ENCODE measurements at regions not wholly inside any gene's neighbourhood (a gene's known extent, or its start where the extent isn't known, plus 50 kb on each side); places are given as distances from the start of the nearest gene placed in this dataset.

GRCh38 chr2:155310589-155310988, 612.1 kb downstream of the KCNJ3 start:
- Histone ChIP-seq H3K4me3 (no peak overlapping the region), H3K4me1 (no peaks in the 10 kb centered on the region), H3K27ac (no peak overlapping the region), H3K36me3 (no peaks in the 10 kb centered on the region), H3K9me3 (no peaks in the 10 kb centered on the region), H3K27me3 (no peaks in the 10 kb centered on the region)
- intact Hi-C loops (cut with DNase I), result no loop called here
- TF ChIP-seq CTCF (IDR thresholded peaks at IDR 0.05), result peak; percentile 51
- no peak for ATAC-seq
- DNase-seq, result no peak

- Histone ChIP-seq H3K27me3 (no peaks in the 10 kb centered on the region), H3K4me3 (no peak overlapping the region), H3K36me3 (no peaks in the 10 kb centered on the region), H3K27ac (no peak overlapping the region), H3K4me1 (no peaks in the 10 kb centered on the region), H3K9me3 (no peaks in the 10 kb centered on the region)
- no peak for TF ChIP-seq CTCF (IDR thresholded peaks at IDR 0.05)
- DNase-seq (no peak), ATAC-seq (no peak)
- intact Hi-C loops (cut with DNase I), result no loop called here
These were observed 611.0 kb downstream of the KCNJ3 start for GRCh38 chr2:155309483-155309882.

GRCh38 chr2:155308367-155309009, 610.0 kb downstream of the KCNJ3 start:
- ATAC-seq (no peak), DNase-seq (no peak)
- Histone ChIP-seq H3K4me3 (no peak overlapping the region), H3K27ac (no peak overlapping the region), H3K27me3 (no peaks in the 10 kb centered on the region), H3K9me3 (no peaks in the 10 kb centered on the region), H3K4me1 (no peaks in the 10 kb centered on the region), H3K36me3 (no peaks in the 10 kb centered on the region)
- intact Hi-C loops (cut with DNase I), result no loop called here
- TF ChIP-seq CTCF (IDR thresholded peaks at IDR 0.05), result no peak

GRCh38 chr2:155301221-155301620, 602.7 kb downstream of the KCNJ3 start:
- H3K27ac ChIP-seq, result no peak overlapping the region
- H3K4me3 ChIP-seq, result no peak overlapping the region
- TF ChIP-seq CTCF (IDR thresholded peaks at IDR 0.05), result no peak
- H3K27me3 ChIP-seq, result no peaks in the 10 kb centered on the region
- H3K4me1 ChIP-seq, result no peaks in the 10 kb centered on the region
- no peaks in the 10 kb centered on the region for H3K9me3 ChIP-seq
- ATAC-seq (no peak), DNase-seq (no peak)
- intact Hi-C loops (cut with DNase I), result no loop called here
- no peaks in the 10 kb centered on the region for H3K36me3 ChIP-seq

- no peak for TF ChIP-seq CTCF (IDR thresholded peaks at IDR 0.05)
- H3K36me3 ChIP-seq, result no peaks in the 10 kb centered on the region
- intact Hi-C loops (cut with DNase I), result no loop called here
- DNase-seq, result no peak
- H3K4me3 ChIP-seq, result no peak overlapping the region
- ATAC-seq, result no peak
- no peaks in the 10 kb centered on the region for H3K9me3 ChIP-seq
- H3K4me1 ChIP-seq, result no peaks in the 10 kb centered on the region
- H3K27ac ChIP-seq, result no peak overlapping the region
- no peaks in the 10 kb centered on the region for H3K27me3 ChIP-seq
These were observed 599.5 kb downstream of the KCNJ3 start for GRCh38 chr2:155298001-155298400.

GRCh38 chr2:155294358-155294757, 595.9 kb downstream of the KCNJ3 start:
- TF ChIP-seq CTCF (IDR thresholded peaks at IDR 0.05), result no peak

More at GRCh38 chr2:155294358-155294757, 595.9 kb downstream of the KCNJ3 start:
- no peak for ATAC-seq
- no peak overlapping the region for H3K4me3 ChIP-seq
- intact Hi-C loops (cut with DNase I), result no loop called here
- no peak overlapping the region for H3K27ac ChIP-seq
- no peak for DNase-seq
- no peaks in the 10 kb centered on the region for H3K9me3 ChIP-seq
- no peaks in the 10 kb centered on the region for H3K36me3 ChIP-seq
- H3K4me1 ChIP-seq, result no peaks in the 10 kb centered on the region
- no peaks in the 10 kb centered on the region for H3K27me3 ChIP-seq

Data from upper lobe of right lung (tissue), 1 donor.